Fibroblast of lung (primary cell): ENCODE measurements at regions not wholly inside any gene's neighbourhood (a gene's known extent, or its start where the extent isn't known, plus 50 kb on each side); places are given as distances from the start of the nearest gene placed in this dataset.

Experiments
- DNase-seq, 2 donors: peaks; one replicate each; pipeline versions ENCODE4 v3.0.0 to v3.0.0-alpha.2; 2010; ENCODE audit warnings: low read depth in 2 of 2
- H2AFZ ChIP-seq: 2 replicates; pipeline ENCODE4 v1.5.1; 2012; ENCODE audit warnings: low read length, control low read depth, inconsistent platforms
- H3K27ac ChIP-seq: 2 replicates; pipeline ENCODE4 v1.5.1; 2011; ENCODE audit warnings: low read length, control low read depth; ENCODE audit not compliant: insufficient read depth
- H3K27me3 ChIP-seq: 2 replicates; pipeline ENCODE4 v1.5.1; 2011; ENCODE audit warnings: mild to moderate bottlenecking, low read length; ENCODE audit not compliant: control insufficient read depth, insufficient read depth
- H3K36me3 ChIP-seq: 2 replicates; pipeline ENCODE4 v1.5.1; 2011; ENCODE audit warnings: low read length; ENCODE audit not compliant: control insufficient read depth, insufficient read depth
- H3K4me1 ChIP-seq: 2 replicates; pipeline ENCODE4 v1.5.1; 2011; ENCODE audit warnings: low read length; ENCODE audit not compliant: control insufficient read depth, insufficient read depth; ENCODE audit errors: extremely low read depth
- H3K4me2 ChIP-seq: 2 replicates; pipeline ENCODE4 v1.5.1; 2011; ENCODE audit warnings: low read length, control low read depth; ENCODE audit not compliant: insufficient read depth; ENCODE audit errors: extremely low read depth
- H3K4me3 ChIP-seq, 4 experiments: fragments of 200-600 bp in 1 of 4; sonication (generic) in 1 of 4; replicated peaks in 1 of 4; 2 replicates each; pipeline ENCODE4 v1.5.1; 2011 to 2016; ENCODE audit warnings: low read length in 4 of 4, low read depth in 3 of 4, mild to moderate bottlenecking in 3 of 4, control low read depth in 2 of 4, inconsistent platforms in 1 of 4, mixed read lengths in 1 of 4; ENCODE audit not compliant: insufficient read depth in 1 of 4; ENCODE audit errors: control extremely low read depth in 1 of 4
- H3K79me2 ChIP-seq: 2 replicates; pipeline ENCODE4 v1.5.1; 2012; ENCODE audit warnings: mild to moderate bottlenecking, low read length, inconsistent platforms; ENCODE audit not compliant: control insufficient read depth, insufficient read depth
- H3K9ac ChIP-seq: 2 replicates; pipeline ENCODE4 v1.5.1; 2011; ENCODE audit warnings: mild to moderate bottlenecking, low read length, control low read depth; ENCODE audit not compliant: insufficient read depth
- H3K9me3 ChIP-seq: 2 replicates; pipeline ENCODE4 v1.5.1; 2012; ENCODE audit warnings: low read depth, low read length; ENCODE audit not compliant: control insufficient read depth, insufficient read depth
- H4K20me1 ChIP-seq: 2 replicates; pipeline ENCODE4 v1.5.1; 2011; ENCODE audit warnings: low read length; ENCODE audit not compliant: control insufficient read depth, insufficient read depth; ENCODE audit errors: extremely low read depth
- CTCF ChIP-seq, 2 donors: IDR thresholded peaks in 1 of 2; conservative IDR thresholded peaks in 1 of 2; 1 replicate in 1 of 2; 2 replicates in 1 of 2; pipeline ENCODE4 v1.5.1; 2011 to 2012; ENCODE audit warnings: low read length in 2 of 2, control low read depth in 1 of 2, inconsistent platforms in 1 of 2, low read depth in 1 of 2, mild to moderate bottlenecking in 1 of 2
- EZH2 ChIP-seq: IDR thresholded peaks from 2 replicates; pipeline ENCODE4 v1.5.1; 2012; ENCODE audit warnings: low read length, control low read depth, mild to moderate bottlenecking; ENCODE audit errors: missing control alignments

GRCh38 chr18:45165871-45166270 is 449.4 kb upstream of the SLC14A2 start:
- Histone ChIP-seq H2AFZ (no peak overlapping the region), H4K20me1 (no peaks in the 10 kb centered on the region), H3K36me3 (no peaks in the 10 kb centered on the region), H3K9ac (no peak overlapping the region), H3K9me3 (no peaks in the 10 kb centered on the region), H3K79me2 (no peaks in the 10 kb centered on the region), H3K4me3 (no peak overlapping the region), H3K4me2 (no peak overlapping the region), H3K27me3 (no peaks in the 10 kb centered on the region), H3K27ac (no peak overlapping the region), H3K4me1 (peaks cover 26% of the 10 kb centered on the region)
- no peak for TF ChIP-seq EZH2
- TF ChIP-seq CTCF (conservative IDR thresholded peaks at IDR 0.05 in 1 of 2, IDR thresholded peaks at IDR 0.05 in 1 of 2; ENCODE audit: low read depth in 1 of 2, low read length in 2 of 2): no peak
- peak in 1 of 2 donors; percentile 36 for DNase-seq

GRCh38 chr18:45166341-45166835 is 448.9 kb upstream of the SLC14A2 start:
- Histone ChIP-seq H3K36me3 (no peaks in the 10 kb centered on the region), H3K9me3 (no peaks in the 10 kb centered on the region), H3K4me1 (peaks cover 26% of the 10 kb centered on the region), H4K20me1 (no peaks in the 10 kb centered on the region), H3K4me2 (no peak overlapping the region), H2AFZ (no peak overlapping the region), H3K4me3 (no peak overlapping the region), H3K27me3 (no peaks in the 10 kb centered on the region), H3K27ac (peak overlapping the region; percentile 6), H3K9ac (no peak overlapping the region), H3K79me2 (no peaks in the 10 kb centered on the region)
- peak; percentile 84 to 93 for DNase-seq
- TF ChIP-seq CTCF (conservative IDR thresholded peaks at IDR 0.05 in 1 of 2, IDR thresholded peaks at IDR 0.05 in 1 of 2; ENCODE audit: low read depth in 1 of 2, low read length in 2 of 2): no peak
- no peak for TF ChIP-seq EZH2

GRCh38 chr18:45166836-45167551 is 448.3 kb upstream of the SLC14A2 start:
- Histone ChIP-seq H4K20me1 (no peaks in the 10 kb centered on the region), H3K4me1 (peaks cover 26% of the 10 kb centered on the region), H3K79me2 (no peaks in the 10 kb centered on the region), H3K4me2 (no peak overlapping the region), H3K27me3 (no peaks in the 10 kb centered on the region), H3K9ac (no peak overlapping the region), H3K27ac (peak overlapping the region; percentile 6), H3K36me3 (no peaks in the 10 kb centered on the region), H2AFZ (no peak overlapping the region), H3K9me3 (no peaks in the 10 kb centered on the region), H3K4me3 (no peak overlapping the region)
- no peak for TF ChIP-seq EZH2
- TF ChIP-seq CTCF (conservative IDR thresholded peaks at IDR 0.05 in 1 of 2, IDR thresholded peaks at IDR 0.05 in 1 of 2; ENCODE audit: low read depth in 1 of 2, low read length in 2 of 2): no peak
- peak; percentile 51 to 69 for DNase-seq
